ENCODE measurements at regions not wholly inside any gene's neighbourhood (a gene's known extent, or its start where the extent isn't known, plus 50 kb on each side); places are given as distances from the start of the nearest gene placed in this dataset.

- intact Hi-C loops (cut with DNase I) = no loop called here
Measured at GRCh38 chr5:166595274-166595951, 1696.0 kb upstream of the WWC1 start.

GRCh38 chr5:166596043-166596442 lies 1695.4 kb upstream of the WWC1 start:
- no peaks in the 10 kb centered on the region for H3K36me3 ChIP-seq (replicated peaks in 1 of 2)
- 79 to 86% (median 84%) methylated on average over 7 of the region's 7 CpGs for whole genome bisulfite sequencing, 4 donors
- DNase-seq = no peak
- intact Hi-C loops (cut with DNase I) = no loop called here
- no peak overlapping the region for H3K27ac ChIP-seq
- no peak for TF ChIP-seq CTCF (IDR thresholded peaks at IDR 0.05)
- TF ChIP-seq POLR2A (IDR thresholded peaks at IDR 0.05) = no peak
- no peaks in the 10 kb centered on the region for H3K27me3 ChIP-seq
- no peaks in the 10 kb centered on the region for H3K4me1 ChIP-seq (replicated peaks in 1 of 2)
- no peaks in the 10 kb centered on the region for H3K9me3 ChIP-seq (replicated peaks in 1 of 3)
- no peak overlapping the region for H3K4me3 ChIP-seq

More at GRCh38 chr5:166595274-166595951, 1696.0 kb upstream of the WWC1 start:
- WGBS, 4 donors = 30 to 41% (median 34%) methylated on average over 7 of the region's 7 CpGs
- Histone ChIP-seq H3K9me3 (replicated peaks in 1 of 3) (no peaks in the 10 kb centered on the region), H3K27me3 (no peaks in the 10 kb centered on the region), H3K36me3 (replicated peaks in 1 of 2) (no peaks in the 10 kb centered on the region), H3K4me1 (replicated peaks in 1 of 2) (no peaks in the 10 kb centered on the region), H3K27ac (no peak overlapping the region), H3K4me3 (no peak overlapping the region)
- no peak for DNase-seq
- TF ChIP-seq CTCF (IDR thresholded peaks at IDR 0.05) (no peak), POLR2A (IDR thresholded peaks at IDR 0.05) (no peak)

GRCh38 chr5:166602271-166602670 lies 1689.2 kb upstream of the WWC1 start:
- intact Hi-C loops (cut with DNase I) = no loop called here
- no peak for TF ChIP-seq POLR2A (IDR thresholded peaks at IDR 0.05)
- TF ChIP-seq CTCF (IDR thresholded peaks at IDR 0.05) = no peak
- 69 to 79% (median 75%) methylated on average over 2 of the region's 2 CpGs for WGBS, 4 donors
- no peaks in the 10 kb centered on the region for H3K36me3 ChIP-seq (replicated peaks in 1 of 2)
- H3K27ac ChIP-seq = no peak overlapping the region
- no peak overlapping the region for H3K4me3 ChIP-seq
- no peaks in the 10 kb centered on the region for H3K27me3 ChIP-seq
- DNase-seq = no peak
- no peaks in the 10 kb centered on the region for H3K9me3 ChIP-seq (replicated peaks in 1 of 3)
- no peaks in the 10 kb centered on the region for H3K4me1 ChIP-seq (replicated peaks in 1 of 2)

- Histone ChIP-seq H3K27ac (no peak overlapping the region), H3K27me3 (no peaks in the 10 kb centered on the region), H3K36me3 (replicated peaks in 1 of 2) (no peaks in the 10 kb centered on the region), H3K4me1 (replicated peaks in 1 of 2) (peaks cover 0 to 6% of the 10 kb centered on the region in 2 donors), H3K4me3 (no peak overlapping the region), H3K9me3 (replicated peaks in 1 of 3) (no peaks in the 10 kb centered on the region)
- DNase-seq = no peak
- 80 to 90% (median 86%) methylated on average over 4 of the region's 4 CpGs for WGBS, 4 donors
- intact Hi-C loops (cut with DNase I) = no loop called here
- TF ChIP-seq CTCF (IDR thresholded peaks at IDR 0.05) (no peak), POLR2A (IDR thresholded peaks at IDR 0.05) (no peak)
Measured at GRCh38 chr5:166617507-166617906, 1673.9 kb upstream of the WWC1 start.
